ENCODE measurements at regions not wholly inside any gene's neighbourhood (a gene's known extent, or its start where the extent isn't known, plus 50 kb on each side); places are given as distances from the start of the nearest gene placed in this dataset.

DNA sequence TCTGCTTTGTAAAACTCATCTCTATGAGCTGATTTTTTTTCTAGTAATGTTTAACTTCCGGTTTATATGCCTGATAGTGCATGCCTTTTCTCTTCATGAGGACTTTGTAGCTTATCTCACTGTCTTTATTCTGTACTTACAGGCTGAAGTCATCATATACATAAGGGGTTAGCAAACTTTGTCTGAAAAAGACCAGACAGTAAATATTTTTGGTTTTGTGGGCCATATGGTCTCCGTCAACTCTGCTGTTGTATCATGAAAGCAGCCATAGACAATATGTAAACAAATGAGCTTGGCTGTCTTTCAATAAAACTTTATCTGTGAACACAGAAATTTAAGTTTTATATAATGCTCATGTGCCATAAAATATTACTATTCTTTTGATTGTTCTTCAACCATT is 172.1 kb downstream of the GXYLT1 start:
- ATAC-seq = no peak
- peaks cover 14% of the 10 kb centered on the region for H3K4me1 Mint-ChIP-seq
- DNase-seq (ENCODE audit: low spot score) = no peak
- no peaks in the 10 kb centered on the region for H3K9me3 Mint-ChIP-seq
- no peak overlapping the region for H3K4me3 Mint-ChIP-seq
- no peaks in the 10 kb centered on the region for H3K36me3 Mint-ChIP-seq
- TF ChIP-seq, protein P1, sequence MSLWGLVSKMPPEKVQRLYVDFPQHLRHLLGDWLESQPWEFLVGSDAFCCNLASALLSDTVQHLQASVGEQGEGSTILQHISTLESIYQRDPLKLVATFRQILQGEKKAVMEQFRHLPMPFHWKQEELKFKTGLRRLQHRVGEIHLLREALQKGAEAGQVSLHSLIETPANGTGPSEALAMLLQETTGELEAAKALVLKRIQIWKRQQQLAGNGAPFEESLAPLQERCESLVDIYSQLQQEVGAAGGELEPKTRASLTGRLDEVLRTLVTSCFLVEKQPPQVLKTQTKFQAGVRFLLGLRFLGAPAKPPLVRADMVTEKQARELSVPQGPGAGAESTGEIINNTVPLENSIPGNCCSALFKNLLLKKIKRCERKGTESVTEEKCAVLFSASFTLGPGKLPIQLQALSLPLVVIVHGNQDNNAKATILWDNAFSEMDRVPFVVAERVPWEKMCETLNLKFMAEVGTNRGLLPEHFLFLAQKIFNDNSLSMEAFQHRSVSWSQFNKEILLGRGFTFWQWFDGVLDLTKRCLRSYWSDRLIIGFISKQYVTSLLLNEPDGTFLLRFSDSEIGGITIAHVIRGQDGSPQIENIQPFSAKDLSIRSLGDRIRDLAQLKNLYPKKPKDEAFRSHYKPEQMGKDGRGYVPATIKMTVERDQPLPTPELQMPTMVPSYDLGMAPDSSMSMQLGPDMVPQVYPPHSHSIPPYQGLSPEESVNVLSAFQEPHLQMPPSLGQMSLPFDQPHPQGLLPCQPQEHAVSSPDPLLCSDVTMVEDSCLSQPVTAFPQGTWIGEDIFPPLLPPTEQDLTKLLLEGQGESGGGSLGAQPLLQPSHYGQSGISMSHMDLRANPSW (CRISPR knock-in tag; conservative IDR thresholded peaks at IDR 0.05; ENCODE audit: low read depth) = no peak
- no peak for TF ChIP-seq ZBTB21 (CRISPR knock-in tag; IDR thresholded peaks at IDR 0.05; ENCODE audit: borderline replicate concordance)
- POLR2A ChIA-PET = no interaction called here
- CTCF ChIA-PET = no interaction called here
- H3K27me3 Mint-ChIP-seq (ENCODE audit: low read depth) = no peaks in the 10 kb centered on the region; the same call in 1 of the 2 replicates
- H3K27ac Mint-ChIP-seq = no peak overlapping the region

DNA sequence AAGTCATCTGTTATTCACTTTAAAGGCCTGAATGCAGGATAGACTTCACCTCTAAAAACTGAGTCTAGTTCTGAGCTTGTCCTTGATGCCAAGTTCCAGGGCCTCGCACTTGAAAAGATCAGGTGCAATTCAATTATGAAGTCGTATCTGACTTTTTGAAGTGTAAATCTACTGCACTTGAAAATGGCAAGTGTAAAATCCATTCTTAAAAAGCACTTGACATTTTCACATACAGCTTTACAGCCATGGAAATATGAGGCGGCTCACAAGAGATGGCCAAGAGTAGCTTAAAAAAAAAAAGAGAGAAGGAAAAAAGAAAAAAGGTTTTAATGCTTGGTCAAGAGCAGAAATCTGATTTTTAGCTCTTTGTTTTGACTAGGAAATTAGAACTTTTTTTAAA is 172.5 kb downstream of the GXYLT1 start:
- TF ChIP-seq SMAD3 (CRISPR knock-in tag; IDR thresholded peaks at IDR 0.05; ENCODE audit: borderline replicate concordance) = no peak
- TF ChIP-seq ARID4B (CRISPR knock-in tag; IDR thresholded peaks at IDR 0.05; ENCODE audit: borderline replicate concordance) = no peak
- no peak for TF ChIP-seq NFYB (CRISPR knock-in tag; conservative IDR thresholded peaks at IDR 0.05; ENCODE audit: low read depth)
- TF ChIP-seq, protein P2, sequence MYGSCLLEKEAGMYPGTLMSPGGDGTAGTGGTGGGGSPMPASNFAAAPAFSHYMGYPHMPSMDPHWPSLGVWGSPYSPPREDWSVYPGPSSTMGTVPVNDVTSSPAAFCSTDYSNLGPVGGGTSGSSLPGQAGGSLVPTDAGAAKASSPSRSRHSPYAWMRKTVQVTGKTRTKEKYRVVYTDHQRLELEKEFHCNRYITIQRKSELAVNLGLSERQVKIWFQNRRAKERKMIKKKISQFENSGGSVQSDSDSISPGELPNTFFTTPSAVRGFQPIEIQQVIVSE (CRISPR knock-in tag; IDR thresholded peaks at IDR 0.05; ENCODE audit: borderline replicate concordance) = no peak
- Mint-ChIP-seq H3K4me1 (peaks cover 18% of the 10 kb centered on the region), H3K9me3 (no peaks in the 10 kb centered on the region), H3K36me3 (no peaks in the 10 kb centered on the region), H3K4me3 (no peak overlapping the region), H3K27ac (no peak overlapping the region), H3K27me3 (ENCODE audit: low read depth) (peaks cover under 1% of the 10 kb centered on the region; the same call in 1 of the 2 replicates)
- POLR2A ChIA-PET = no interaction called here
- CTCF ChIA-PET = no interaction called here
- DNase-seq (ENCODE audit: low spot score) (no peak), ATAC-seq (no peak)

- Mint-ChIP-seq H3K4me3 (no peak overlapping the region), H3K4me1 (peaks cover 21% of the 10 kb centered on the region), H3K9me3 (no peaks in the 10 kb centered on the region), H3K27ac (no peak overlapping the region), H3K27me3 (ENCODE audit: low read depth) (peaks cover 8% of the 10 kb centered on the region), H3K36me3 (no peaks in the 10 kb centered on the region)
- POLR2A ChIA-PET = no interaction called here
- no peak for DNase-seq (ENCODE audit: low spot score)
- CTCF ChIA-PET = no interaction called here
- TF ChIP-seq, protein P3, sequence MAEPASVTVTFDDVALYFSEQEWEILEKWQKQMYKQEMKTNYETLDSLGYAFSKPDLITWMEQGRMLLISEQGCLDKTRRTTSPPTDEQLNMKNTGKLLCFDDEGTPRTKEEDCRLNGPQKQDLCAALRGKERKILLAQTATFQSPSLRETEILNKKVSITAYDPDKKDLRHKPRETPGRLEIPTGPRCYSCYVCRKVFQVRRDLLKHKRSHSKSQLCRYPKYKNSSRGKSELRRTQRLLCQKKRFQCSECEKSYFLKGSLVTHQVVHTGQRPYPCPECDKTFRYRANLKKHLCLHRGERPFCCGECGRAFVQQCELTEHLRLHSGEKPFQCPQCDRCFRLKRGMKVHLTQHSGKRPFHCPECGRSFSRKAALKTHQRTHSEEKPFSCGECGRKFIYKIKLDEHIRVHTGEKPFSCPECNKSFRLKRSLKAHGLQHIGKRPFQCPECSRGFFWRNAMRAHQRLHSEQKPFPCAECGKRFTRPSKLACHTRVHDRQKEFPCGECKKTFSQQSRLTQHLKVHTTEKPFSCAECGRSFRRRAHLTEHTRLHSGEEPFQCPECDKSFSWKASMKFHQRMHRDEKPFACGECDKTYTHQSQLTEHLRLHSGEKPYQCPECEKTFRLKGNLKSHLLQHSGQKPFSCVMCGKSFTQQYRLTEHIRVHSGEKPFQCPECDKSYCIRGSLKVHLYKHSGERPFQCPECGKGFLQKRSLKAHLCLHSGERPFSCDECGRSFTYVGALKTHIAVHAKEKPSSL (CRISPR knock-in tag; conservative IDR thresholded peaks at IDR 0.05) = no peak
- no peak for TF ChIP-seq NFYB (CRISPR knock-in tag; conservative IDR thresholded peaks at IDR 0.05; ENCODE audit: low read depth)
- no peak for TF ChIP-seq ZNF138 (CRISPR knock-in tag; conservative IDR thresholded peaks at IDR 0.05)
- no peak for TF ChIP-seq ZNF263 (CRISPR knock-in tag; IDR thresholded peaks at IDR 0.05; ENCODE audit: low read depth)
- ATAC-seq = no peak
Observed at GRCh38 chr12:41970744-41971143, 173.9 kb downstream of the GXYLT1 start.

Data from WTC11 (cell line).